PC-9 (cell line): ENCODE measurements at regions not wholly inside any gene's neighbourhood (a gene's known extent, or its start where the extent isn't known, plus 50 kb on each side); places are given as distances from the start of the nearest gene placed in this dataset.

Experiments
- CTCF ChIP-seq: fragments of 200-600 bp; sonication (generic); conservative IDR thresholded peaks from 2 replicates; pipeline ENCODE4 v1.6.1; 2017; ENCODE audit warnings: mixed run types, antibody characterized with exemption, mild to moderate bottlenecking, moderate library complexity
- EZH2 ChIP-seq: fragments of 200-600 bp; sonication (generic); IDR thresholded peaks from 2 replicates; pipeline ENCODE4 v1.8.0; 2017; ENCODE audit warnings: antibody characterized with exemption, low read depth

- TF ChIP-seq CTCF: no peak
- TF ChIP-seq EZH2: no peak
Observed at GRCh38 chr9:108628316-108628715, 227.5 kb downstream of the ACTL7B start.
